Transverse colon (tissue), 4 donors: ENCODE measurements at regions not wholly inside any gene's neighbourhood (a gene's known extent, or its start where the extent isn't known, plus 50 kb on each side); places are given as distances from the start of the nearest gene placed in this dataset.

ENCODE experiments used
- POLR2AphosphoS5 ChIP-seq, 3 donors: sonication (generic); formaldehyde crosslinking; IDR thresholded peaks; one replicate each; pipeline ENCODE4 v1.6.1; 2016; ENCODE audit warnings: antibody characterized with exemption in 3 of 3
- TF ChIP-seq, protein P1 (sequence below), 5 experiments: fragments of 200-600 bp in 3 of 5; fragments of 450-650 bp in 2 of 5; sonication (generic) in 3 of 5; IDR thresholded peaks; 1 replicate in 2 of 5; 2 replicates in 3 of 5; pipeline ENCODE4 v1.5.1; 2016 to 2017; ENCODE audit warnings: antibody characterized with exemption in 5 of 5, inconsistent platforms in 3 of 5, mild to moderate bottlenecking in 2 of 5, moderate library complexity in 1 of 5

- TF ChIP-seq, protein P1, sequence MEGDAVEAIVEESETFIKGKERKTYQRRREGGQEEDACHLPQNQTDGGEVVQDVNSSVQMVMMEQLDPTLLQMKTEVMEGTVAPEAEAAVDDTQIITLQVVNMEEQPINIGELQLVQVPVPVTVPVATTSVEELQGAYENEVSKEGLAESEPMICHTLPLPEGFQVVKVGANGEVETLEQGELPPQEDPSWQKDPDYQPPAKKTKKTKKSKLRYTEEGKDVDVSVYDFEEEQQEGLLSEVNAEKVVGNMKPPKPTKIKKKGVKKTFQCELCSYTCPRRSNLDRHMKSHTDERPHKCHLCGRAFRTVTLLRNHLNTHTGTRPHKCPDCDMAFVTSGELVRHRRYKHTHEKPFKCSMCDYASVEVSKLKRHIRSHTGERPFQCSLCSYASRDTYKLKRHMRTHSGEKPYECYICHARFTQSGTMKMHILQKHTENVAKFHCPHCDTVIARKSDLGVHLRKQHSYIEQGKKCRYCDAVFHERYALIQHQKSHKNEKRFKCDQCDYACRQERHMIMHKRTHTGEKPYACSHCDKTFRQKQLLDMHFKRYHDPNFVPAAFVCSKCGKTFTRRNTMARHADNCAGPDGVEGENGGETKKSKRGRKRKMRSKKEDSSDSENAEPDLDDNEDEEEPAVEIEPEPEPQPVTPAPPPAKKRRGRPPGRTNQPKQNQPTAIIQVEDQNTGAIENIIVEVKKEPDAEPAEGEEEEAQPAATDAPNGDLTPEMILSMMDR (IDR thresholded peaks at IDR 0.05), result no peak
- TF ChIP-seq POLR2AphosphoS5 (IDR thresholded peaks at IDR 0.05), result no peak
Observed at GRCh38 chr7:82624337-82624736, 180.8 kb upstream of the CACNA2D1 start.
